GM18868 (cell line): ENCODE measurements at regions not wholly inside any gene's neighbourhood (a gene's known extent, or its start where the extent isn't known, plus 50 kb on each side); places are given as distances from the start of the nearest gene placed in this dataset.
"Not testable (repeated sequence)": the region's sequence is repeated elsewhere in the genome, so short reads cannot be mapped to it uniquely, and the experiment has no call there.

Source experiments
- ATAC-seq: cut with Tn5 transposase; IDR thresholded peaks from one replicate; pipeline ENCODE4 v1.9.1; 2021; ENCODE audit warnings: mild to moderate bottlenecking, moderate library complexity; ENCODE audit not compliant: unreplicated experiment

DNA sequence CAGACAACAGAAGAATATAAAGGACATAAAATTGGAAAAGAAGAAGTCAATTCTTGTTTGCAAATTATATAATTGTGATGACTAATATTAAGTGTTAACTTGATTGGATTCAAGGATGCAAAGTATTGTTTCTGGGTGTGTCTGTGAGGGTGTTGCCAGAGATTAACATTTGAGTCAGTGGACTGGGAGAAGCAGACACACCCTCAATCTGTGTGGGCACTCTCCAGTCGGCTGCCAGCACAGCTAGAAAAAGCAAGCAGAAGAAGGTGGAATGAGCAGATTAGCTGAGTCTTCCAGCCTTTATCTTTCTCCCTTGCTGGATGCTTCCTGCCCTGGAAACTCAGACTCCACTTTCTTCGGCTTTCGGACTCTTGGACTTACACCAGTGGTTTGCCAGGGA is 51.7 kb downstream of the UBE2NL start:
- no peak for ATAC-seq

DNA sequence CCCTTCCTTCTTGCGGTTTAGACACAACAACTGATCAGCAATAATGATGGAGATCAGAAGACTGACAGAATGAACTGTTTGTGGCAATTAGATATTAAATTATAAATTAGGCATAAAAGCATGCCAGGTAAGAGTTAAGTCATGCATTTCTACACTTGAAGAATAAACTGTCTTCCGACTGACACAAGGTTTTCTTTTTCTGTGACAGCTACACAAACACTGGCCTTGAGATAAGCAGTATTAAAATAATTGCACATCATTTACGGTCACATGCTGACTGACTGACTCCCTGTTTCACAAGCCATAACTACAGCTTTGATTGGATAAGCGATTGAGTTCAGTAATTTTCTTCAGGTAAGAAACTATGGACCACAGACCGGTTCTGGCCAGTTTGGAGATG is 56.2 kb downstream of the UBE2NL start:
- no peak for ATAC-seq

DNA sequence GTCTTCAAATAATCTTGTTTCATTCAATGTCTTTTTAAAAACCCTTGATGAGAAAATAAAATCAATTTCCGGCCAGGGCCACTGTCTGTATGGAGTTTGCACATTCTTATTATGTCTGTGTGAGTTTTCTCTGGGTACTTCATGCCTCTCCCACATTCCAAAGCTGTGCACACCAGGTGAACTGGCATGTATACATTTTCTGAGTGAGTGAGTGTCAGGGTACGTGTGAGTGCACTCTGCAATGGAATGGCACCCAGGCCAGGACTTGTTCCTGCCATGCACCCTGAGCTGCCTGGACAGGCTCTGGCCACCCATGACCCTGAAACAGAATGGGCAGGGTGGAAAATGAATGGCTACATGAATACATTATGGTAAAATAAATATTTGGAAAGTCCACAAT is 61.3 kb downstream of the UBE2NL start:
- no peak for ATAC-seq

DNA sequence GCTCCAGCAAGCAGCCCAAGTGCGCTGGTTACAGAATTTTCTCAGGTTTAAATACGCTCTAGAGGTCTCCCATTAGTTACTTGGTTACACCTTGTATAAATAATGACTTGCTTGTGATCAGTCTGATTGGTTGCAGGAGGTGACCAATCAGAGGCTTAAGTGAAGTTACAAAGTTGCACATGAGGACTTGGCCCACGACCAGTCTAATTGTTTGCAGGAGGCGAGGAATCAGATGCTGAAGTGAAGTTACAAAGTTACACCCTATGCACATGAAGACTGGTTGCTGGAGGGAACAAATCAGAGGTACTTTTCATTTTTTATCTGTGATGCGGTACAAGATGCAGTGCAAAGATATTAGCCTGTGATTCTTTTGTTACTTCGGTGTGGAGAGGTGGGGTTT is 80.7 kb downstream of the UBE2NL start:
- ATAC-seq, result no peak

DNA sequence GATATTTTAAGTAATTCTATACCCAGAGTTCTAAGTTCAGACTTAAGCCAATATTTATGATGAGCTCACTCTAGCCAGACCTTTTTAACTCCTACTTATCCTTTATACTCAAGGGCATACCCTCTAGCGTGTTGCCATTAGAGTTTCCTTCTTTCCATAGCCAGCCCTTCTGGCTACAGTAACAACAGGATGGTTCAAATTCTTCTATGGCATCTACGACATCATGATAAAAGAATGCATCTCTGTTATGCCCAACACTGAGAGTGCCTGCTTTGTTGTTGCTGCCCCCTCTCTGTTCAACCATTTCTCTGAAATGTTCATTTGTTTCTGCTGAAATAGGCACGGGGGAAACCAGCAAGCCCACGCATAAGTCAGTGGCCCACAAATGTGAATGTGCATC is 104.5 kb downstream of the UBE2NL start:
- ATAC-seq, result no peak

DNA sequence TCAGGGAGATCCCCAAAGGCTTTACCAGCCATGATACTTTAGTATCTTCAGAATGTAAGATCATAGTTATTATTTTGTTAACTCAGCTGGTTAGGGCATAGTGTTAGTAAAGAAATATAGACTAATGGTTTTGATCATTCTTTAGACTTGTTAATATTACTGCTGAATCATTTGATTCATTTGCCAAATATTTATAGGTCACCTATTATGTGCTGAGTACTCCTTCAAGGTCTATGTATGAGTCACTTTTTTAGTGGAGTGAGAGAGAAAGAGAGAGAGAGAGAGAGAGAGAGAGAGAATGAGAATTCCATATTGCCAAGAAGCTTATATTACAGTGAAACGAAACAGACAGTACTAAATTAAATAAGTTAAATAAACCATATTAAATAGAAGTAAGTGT is 110.3 kb downstream of the UBE2NL start:
- no peak for ATAC-seq

DNA sequence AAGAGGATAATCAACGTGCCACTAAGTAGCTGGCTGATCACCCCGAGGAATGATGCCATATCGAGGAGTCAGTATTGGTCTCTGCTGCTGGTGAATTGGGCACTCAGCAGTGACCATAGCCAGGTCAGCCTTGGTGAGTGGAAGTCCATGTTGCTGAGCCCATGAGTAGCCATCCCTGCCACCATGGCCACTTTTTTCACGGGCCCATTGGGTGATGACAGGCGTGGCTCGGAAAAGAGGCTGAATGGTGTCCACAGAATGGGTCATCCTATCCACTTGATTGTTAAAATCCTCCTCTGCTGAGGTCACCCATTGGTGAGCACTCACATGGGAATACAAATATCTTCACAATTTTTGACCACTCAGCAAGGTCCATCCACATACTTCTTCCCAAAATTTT is 114.4 kb downstream of the UBE2NL start:
- ATAC-seq, result no peak

DNA sequence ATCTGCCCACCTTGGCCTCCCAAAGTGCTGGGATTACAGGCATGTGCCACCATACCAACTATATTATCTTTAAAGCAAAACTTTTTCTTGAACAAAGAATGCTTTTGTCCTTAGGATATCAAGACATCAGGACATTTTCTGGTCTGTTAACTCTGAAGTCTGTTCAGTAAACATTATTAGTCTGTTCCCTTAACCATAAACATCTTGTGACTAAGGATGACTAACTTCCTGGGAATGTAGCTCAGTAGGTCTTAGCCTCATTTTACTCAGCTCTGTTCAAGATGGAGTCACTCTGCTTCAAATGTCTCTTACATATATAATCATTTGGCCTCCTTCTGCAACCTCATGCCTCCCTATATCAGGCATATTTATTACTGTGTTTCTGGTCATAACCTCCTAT is 122.9 kb downstream of the UBE2NL start:
- no peak for ATAC-seq

DNA sequence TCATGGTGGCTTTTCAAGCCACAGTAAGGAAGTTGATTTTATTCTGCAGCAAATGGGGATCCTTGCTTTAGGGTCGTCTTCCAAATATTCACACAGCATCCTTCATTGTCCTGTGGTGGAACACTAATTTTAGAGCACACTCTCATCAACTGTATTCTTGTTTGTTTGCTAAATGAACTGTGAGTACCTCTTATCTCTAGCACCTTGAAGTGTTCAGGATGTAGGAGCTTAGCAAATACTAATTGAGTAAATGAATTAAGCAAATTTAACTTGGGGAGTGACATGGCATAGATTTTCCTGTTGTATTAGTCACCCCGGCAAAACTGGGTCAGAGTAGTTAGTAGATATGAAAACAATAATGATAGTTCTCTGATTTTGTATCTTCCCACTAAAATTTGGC is 156.9 kb downstream of the UBE2NL start:
- no peak for ATAC-seq

DNA sequence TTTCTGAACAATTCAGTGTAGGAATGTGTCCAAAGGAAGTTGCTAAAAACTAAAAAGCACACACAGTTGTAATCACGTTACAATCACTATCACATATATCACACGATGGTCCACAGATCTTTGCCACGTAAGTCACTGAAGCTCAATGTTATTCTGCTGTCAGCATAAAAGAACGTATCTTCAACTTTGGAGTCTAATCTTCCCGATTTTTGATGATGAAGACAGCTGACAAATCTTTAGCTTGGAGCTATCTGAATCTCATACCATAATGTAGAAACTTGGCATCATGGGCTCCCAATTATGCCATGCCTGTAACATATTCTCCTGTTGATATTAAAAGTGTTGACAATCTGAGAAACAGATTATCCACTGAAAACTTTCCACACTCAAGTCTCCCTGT is 158.4 kb downstream of the UBE2NL start:
- ATAC-seq, result no peak

DNA sequence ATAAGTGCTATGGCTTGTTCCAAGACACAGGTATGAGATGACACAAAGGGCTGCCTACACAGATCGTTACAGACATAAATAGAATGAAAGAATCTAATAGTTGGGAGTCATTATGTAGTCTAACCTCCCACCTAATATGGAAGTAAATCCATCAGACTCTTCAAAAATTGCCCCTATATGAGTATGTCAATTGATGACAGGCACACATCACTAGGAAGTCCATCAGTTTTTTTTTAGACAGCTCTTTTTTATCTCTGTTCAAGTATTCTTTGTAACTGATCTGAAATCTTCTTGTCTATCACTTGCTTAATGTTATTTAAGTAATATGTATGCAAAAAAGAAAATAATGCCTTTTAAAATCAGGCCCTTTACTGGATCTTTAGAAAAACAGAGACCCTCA is 191.6 kb downstream of the UBE2NL start:
- ATAC-seq, result no peak

DNA sequence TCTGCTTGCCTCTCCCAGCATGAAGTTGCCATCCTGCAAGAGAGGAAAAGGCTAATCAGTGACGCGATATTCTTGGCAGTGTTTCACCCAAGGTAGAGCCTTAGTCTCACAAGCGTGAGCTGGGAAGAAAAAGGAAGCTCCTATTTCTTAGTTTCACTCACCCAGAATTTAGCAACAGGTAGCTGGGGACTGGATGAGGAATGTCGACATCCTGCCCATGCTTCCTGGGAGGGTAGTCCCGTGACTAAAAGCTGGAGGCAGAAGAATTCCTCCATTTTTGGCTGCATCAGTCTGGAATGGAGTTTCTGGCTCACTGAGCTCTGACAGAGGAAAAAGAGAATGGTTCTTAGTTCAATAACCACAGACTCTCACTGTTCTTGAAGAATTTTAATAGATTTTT is 198.4 kb downstream of the UBE2NL start:
- ATAC-seq, result not testable (repeated sequence)

DNA sequence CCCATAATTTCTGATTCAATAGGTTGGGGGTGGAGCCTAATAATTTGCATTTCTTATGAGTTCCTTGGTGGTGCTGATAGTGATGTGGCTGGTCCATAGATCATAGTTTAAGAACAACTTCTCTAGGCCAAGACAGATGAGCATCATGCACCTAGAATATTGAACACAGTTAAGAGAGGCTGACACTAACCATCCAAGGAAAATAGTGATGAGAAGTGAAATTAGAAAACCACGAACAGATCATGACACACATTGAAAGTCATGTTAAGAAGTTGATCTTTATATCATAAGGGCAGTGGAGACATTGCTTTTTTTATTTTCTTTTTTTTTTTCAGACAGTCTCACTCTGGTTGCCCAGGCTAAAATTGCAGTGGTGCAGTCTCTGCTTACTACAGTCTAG is 205.8 kb downstream of the UBE2NL start:
- not testable (repeated sequence) for ATAC-seq

DNA sequence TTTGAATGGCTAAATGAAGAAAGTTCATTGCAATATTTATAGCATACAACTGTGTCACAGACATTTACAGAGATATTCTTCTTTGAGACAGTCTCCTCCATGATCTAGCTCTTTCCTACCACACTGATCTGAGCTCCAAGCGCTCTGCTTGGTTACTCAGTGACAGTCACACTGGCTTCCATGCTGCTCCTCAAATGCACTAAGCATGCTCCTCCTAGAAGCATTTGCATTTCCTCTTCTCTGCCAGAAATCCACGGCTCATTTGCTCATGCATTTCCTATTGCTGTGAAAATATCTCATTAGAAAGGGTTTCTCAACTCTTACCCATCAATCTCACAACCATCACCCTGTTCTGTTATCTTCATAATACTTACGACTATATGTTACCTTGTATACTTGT is 208.2 kb downstream of the UBE2NL start:
- ATAC-seq, result not testable (repeated sequence)

DNA sequence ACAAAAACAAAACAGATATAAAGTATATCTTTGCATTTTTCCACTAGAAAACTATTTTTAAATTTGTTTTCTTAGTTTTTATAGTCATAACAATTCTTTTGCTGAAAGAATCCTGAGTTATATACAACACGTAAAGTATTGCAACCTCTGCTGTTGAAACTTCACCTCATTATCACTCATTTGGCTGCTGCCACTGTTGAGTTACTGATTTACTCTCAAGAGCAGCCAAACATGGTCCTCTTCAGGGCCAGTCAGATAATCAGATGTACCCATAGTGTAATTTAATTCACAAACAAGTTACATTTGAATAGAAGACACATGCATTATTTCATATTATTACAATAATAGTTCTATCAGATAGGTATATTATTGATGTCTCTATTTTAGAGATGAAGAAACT is 235.6 kb downstream of the UBE2NL start:
- ATAC-seq, result not testable (repeated sequence)

DNA sequence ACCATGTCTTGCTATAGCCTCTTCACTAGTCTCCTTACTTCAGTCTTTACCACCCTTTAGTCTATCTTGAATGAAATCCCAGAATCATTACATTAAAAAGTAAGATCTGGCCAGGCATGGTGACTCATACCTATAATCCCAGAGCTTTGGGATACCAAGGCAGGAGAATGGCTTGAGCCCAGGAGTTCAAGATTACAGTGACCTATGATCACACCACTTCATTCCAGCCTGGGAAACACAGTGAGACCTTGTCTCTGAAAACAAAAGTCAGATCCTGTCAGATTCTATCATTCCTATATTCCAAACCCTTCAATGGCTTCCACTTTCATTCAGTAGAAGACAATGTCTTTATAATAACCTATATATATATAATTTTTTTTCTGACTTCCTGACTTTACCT is 237.7 kb downstream of the UBE2NL start:
- ATAC-seq, result not testable (repeated sequence)

DNA sequence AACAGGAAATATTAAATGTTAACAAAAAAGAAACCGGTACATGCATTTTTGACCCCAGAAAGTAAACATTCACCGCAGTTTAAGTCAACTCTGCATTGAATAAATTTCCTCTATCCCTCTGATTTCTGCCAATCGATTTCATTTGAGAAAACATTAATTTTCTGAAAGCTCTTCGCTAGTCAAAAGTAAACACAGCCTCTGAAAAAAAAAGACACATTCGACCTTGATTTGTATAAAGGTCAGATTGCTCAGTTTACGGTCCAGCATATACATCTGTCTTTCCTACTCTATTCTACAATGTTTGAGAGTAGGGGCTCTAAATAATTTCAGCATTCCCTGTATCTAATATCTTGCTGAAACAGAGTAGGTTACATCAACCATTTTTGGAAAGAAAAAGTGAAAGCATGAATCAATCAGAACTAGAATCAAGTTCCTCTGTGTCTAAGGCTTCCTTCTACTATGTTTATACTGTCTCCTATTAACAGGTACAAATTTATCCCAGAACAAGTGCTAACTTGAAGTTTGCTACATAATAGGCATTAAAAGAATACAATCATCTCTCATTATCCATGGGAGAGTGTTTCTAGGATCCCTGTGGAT is 243.8 kb downstream of the UBE2NL start:
- ATAC-seq, result not testable (repeated sequence)

DNA sequence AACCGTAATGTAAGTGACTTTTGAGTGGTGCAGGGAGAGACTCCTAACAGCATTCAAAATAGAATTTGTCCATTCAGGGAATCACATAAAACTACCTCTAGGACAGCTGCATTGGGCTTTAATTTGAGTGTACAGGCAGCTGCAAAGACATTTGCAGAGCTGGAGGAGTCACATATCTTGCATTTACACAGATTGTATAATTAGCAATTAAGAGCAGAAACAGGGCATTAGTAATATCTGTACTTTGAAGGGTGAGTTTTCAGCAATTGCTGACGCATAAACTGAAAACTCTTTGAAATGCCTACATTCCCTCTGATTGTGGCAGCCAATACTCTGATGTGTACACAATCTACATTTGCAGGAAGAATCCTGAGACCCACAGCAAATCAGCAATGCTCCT is 245.6 kb downstream of the UBE2NL start:
- peak; percentile 47 for ATAC-seq

DNA sequence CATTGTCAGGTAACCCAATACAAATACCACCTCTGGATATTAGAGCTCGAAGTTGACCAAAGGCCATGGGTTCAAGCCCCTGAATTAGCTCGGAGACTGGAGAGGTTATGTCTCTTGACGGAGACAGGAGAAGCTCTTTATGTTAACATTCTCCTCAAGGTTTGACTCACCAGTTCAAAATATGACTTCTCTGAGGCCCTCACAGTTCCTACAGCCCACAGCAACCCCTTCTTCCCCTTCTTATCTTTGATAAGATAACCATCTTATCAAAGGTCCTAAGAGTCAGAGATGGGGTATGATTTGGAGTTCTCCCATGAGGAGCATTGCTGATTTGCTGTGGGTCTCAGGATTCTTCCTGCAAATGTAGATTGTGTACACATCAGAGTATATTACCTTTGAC is 246.6 kb downstream of the UBE2NL start:
- ATAC-seq, result not testable (repeated sequence)

DNA sequence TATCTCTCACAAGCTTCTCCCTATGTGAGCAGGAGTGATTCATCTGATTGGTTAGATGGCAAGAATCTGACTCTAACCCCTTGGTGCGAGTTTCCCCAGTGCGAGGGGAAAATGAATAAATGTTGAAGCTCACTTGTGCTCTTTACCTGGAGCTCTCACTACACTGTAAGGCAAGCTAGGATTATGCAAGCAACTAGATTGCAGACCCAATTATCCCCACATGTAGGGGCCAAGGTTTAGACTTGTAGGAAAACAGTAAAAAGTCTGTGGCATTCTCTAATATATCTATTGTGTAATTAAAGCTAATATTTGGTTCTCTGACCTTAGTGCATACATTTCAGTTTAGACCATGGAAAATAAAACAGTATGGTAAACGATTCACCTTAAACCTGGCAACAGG is 247.2 kb downstream of the UBE2NL start:
- ATAC-seq, result not testable (repeated sequence)

DNA sequence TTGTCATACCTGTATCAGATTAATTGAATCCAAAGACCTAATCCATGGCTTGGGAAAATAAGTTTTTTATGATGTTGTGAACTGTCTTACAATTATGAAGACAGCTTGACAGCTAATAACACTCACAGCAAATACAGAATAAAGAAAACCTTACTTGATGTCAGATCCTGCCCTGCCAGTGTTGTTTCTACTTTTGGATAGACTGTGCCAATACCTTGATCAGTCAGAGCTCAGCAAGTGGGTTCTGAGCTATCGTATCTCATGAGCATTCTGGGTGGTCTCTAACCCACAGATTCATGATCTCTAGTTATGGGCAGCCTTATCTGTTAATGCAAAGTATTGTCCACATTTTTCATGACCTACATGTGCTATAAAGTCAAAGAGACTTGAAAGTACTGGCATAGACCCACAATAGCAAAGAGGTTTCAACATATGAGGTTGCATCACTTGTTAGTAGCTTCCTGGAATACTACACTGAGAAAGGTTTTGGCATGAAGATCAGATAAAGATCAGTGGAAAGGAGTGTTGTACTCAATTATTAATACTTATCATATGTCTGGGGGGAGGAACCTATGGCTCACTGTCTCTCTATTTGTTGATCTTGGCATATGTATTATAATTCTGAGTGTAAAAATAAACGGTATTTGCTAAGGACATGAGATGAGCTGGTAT is 250.7 kb downstream of the UBE2NL start:
- not testable (repeated sequence) for ATAC-seq

DNA sequence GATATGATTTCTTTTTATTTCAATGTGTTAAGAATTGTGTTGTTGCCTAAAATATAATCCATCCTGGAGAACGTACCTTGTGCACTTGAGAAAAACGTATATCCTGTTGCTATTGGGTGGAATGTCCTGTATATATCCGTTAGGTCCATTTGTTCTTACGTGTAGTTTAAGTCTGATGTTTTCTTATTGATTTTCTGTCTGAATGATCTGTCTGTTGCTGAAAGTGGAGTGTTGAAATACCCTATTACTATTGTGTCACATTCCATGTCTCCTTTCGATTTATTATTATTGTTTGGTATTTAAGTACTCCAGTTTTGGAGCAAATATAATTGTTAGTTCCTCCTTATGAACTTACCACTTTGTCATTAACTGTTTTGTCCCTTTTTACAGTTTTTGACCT is 270.6 kb downstream of the UBE2NL start:
- not testable (repeated sequence) for ATAC-seq

DNA sequence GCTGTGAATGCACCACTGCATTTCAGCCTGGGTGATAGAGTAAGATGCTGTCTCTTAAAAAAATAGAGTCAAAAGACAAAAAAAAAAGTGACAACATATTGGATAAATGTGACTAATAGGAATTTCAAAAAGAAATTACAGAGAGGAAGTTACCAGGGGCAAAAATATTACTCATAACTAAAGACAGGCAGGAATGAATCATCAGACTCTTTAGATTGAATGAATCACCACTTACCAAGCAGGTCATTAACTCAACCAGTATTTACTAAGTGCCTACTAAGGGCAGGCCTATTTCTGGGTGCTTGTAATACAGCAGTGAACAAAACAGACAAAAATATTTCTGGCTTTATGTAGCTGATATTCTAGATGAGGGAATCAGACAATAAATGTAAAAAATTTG is 301.3 kb downstream of the UBE2NL start:
- peak; percentile 94 for ATAC-seq
